H1 (cell line): ENCODE measurements at regions not wholly inside any gene's neighbourhood (a gene's known extent, or its start where the extent isn't known, plus 50 kb on each side); places are given as distances from the start of the nearest gene placed in this dataset.

Experiments used
- CTCF ChIA-PET: fragments of 300-600 bp; sonication (Branson Sonifier 250); formaldehyde crosslinking; loops from one replicate; lab custom pipeline; 2021; ENCODE audit not compliant: partially characterized antibody; lab: Charles Lee
- POLR2A ChIA-PET: fragments of 300-600 bp; sonication (Branson Sonifier 250); formaldehyde crosslinking; loops from one replicate; lab custom pipeline; 2021; ENCODE audit warnings: inconsistent platforms; ENCODE audit not compliant: partially characterized antibody; lab: Charles Lee
- DNase-seq, 2 experiments: peaks; one replicate each; pipeline versions ENCODE4 v3.0.0 to v3.0.0-alpha.2; 2010 to 2022; ENCODE audit warnings: low spot score in 2 of 2, low read depth in 1 of 2, mixed read lengths in 1 of 2
- FAIRE-seq: peaks from 2 replicates; lab custom pipeline; 2011; peaks lifted over from hg19 to GRCh38; lab: Jason Lieb, UNC
- H2AFZ ChIP-seq: 2 replicates; pipeline ENCODE4 v1.8.1; 2012; ENCODE audit warnings: low read length, inconsistent platforms
- H2AK5ac ChIP-seq: 2 replicates; pipeline ENCODE4 v1.6.1; 2013; ENCODE audit warnings: low read depth, low read length
- H2BK120ac ChIP-seq: replicated peaks from 2 replicates; pipeline ENCODE3; 2013; ENCODE audit warnings: low read depth, low read length, inconsistent platforms
- H2BK12ac ChIP-seq: 2 replicates; pipeline ENCODE4 v1.6.1; 2013; ENCODE audit warnings: low read depth, low read length
- H2BK15ac ChIP-seq: 2 replicates; pipeline ENCODE4 v1.6.1; 2013; ENCODE audit warnings: low read length
- H2BK20ac ChIP-seq: 2 replicates; pipeline ENCODE4 v1.6.1; 2013; ENCODE audit warnings: low read length
- H2BK5ac ChIP-seq: 2 replicates; pipeline ENCODE4 v1.6.1; 2013; ENCODE audit warnings: low read depth, low read length
- H3K14ac ChIP-seq: 2 replicates; pipeline ENCODE4 v1.6.1; 2013; ENCODE audit warnings: inconsistent platforms; ENCODE audit not compliant: insufficient read length
- H3K18ac ChIP-seq: 2 replicates; pipeline ENCODE4 v1.6.1; 2013; ENCODE audit warnings: low read length; ENCODE audit errors: extremely low read depth
- H3K23ac ChIP-seq: 2 replicates; pipeline ENCODE4 v1.6.1; 2013; ENCODE audit warnings: inconsistent platforms; ENCODE audit not compliant: insufficient read length
- H3K23me2 ChIP-seq: 2 replicates; pipeline ENCODE4 v1.6.1; 2013; ENCODE audit warnings: low read depth, low read length
- H3K27ac ChIP-seq: 2 replicates; pipeline ENCODE4 v1.6.1; 2011; ENCODE audit warnings: low read depth, low read length, inconsistent platforms
- H3K27me3 ChIP-seq, 4 experiments: replicated peaks in 1 of 4; 1 replicate in 1 of 4; 2 replicates in 3 of 4; pipeline versions ENCODE4 v1.6.1 to v1.8.1; 2011 to 2013; ENCODE audit warnings: low read length in 3 of 4, mild to moderate bottlenecking in 3 of 4, inconsistent platforms in 2 of 4, mixed read lengths in 2 of 4, moderate library complexity in 1 of 4; ENCODE audit not compliant: control insufficient read depth in 3 of 4, insufficient read depth in 3 of 4; ENCODE audit errors: extremely low read depth in 1 of 4
- H3K36me3 ChIP-seq, 4 experiments: 2 replicates each; pipeline versions ENCODE4 v1.6.1 to v1.8.1; 2011 to 2013; ENCODE audit warnings: mild to moderate bottlenecking in 4 of 4, low read length in 3 of 4, moderate library complexity in 2 of 4, control low read depth in 1 of 4, inconsistent platforms in 1 of 4; ENCODE audit not compliant: insufficient read depth in 4 of 4, control insufficient read depth in 2 of 4
- H3K4ac ChIP-seq: replicated peaks from 2 replicates; pipeline ENCODE3; 2013; ENCODE audit warnings: low read length, low read depth, mixed read lengths, inconsistent platforms; ENCODE audit not compliant: insufficient read length
- H3K4me1 ChIP-seq, 4 experiments: replicated peaks in 1 of 4; 1 replicate in 1 of 4; 2 replicates in 3 of 4; pipeline versions ENCODE4 v1.6.1 to v1.8.1; 2011 to 2013; ENCODE audit warnings: low read length in 3 of 4, inconsistent platforms in 2 of 4, mixed read lengths in 1 of 4; ENCODE audit not compliant: insufficient read depth in 4 of 4, control insufficient read depth in 3 of 4
- H3K4me2 ChIP-seq, 2 experiments: 2 replicates each; pipeline versions ENCODE4 v1.6.1 to v1.8.1; 2011 to 2013; ENCODE audit warnings: low read depth in 2 of 2, low read length in 2 of 2, control low read depth in 1 of 2, inconsistent platforms in 1 of 2, mild to moderate bottlenecking in 1 of 2; ENCODE audit not compliant: insufficient read depth in 1 of 2
- H3K4me3 ChIP-seq, 4 experiments: fragments of 200-600, 300-600 bp in 1 of 4; sonication (generic), shearing (Covaris generic), sonication (Bioruptor Twin) in 1 of 4; 2 replicates each; pipeline versions ENCODE4 v1.5.1 to v1.8.1; 2011 to 2016; ENCODE audit warnings: low read length in 4 of 4, low read depth in 3 of 4, control low read depth in 2 of 4, inconsistent platforms in 2 of 4, mild to moderate bottlenecking in 2 of 4, mixed read lengths in 1 of 4, moderate library complexity in 1 of 4; ENCODE audit not compliant: insufficient read depth in 2 of 4; ENCODE audit errors: extremely low read depth in 1 of 4
- H3K56ac ChIP-seq: replicated peaks from 2 replicates; pipeline ENCODE3; 2013; ENCODE audit warnings: low read depth, mild to moderate bottlenecking, mixed read lengths, low read length, inconsistent platforms; ENCODE audit not compliant: insufficient read length
- H3K79me1 ChIP-seq: 2 replicates; pipeline ENCODE4 v1.6.1; 2013; ENCODE audit warnings: low read depth, low read length, control low read depth
- H3K79me2 ChIP-seq, 2 experiments: 2 replicates each; pipeline versions ENCODE4 v1.6.1 to v1.8.1; 2012 to 2013; ENCODE audit warnings: low read length in 2 of 2, mild to moderate bottlenecking in 2 of 2, inconsistent platforms in 1 of 2; ENCODE audit not compliant: insufficient read depth in 2 of 2, control insufficient read depth in 1 of 2
- H3K9ac ChIP-seq, 4 experiments: replicated peaks in 1 of 4; 1 replicate in 1 of 4; 2 replicates in 3 of 4; pipeline versions ENCODE4 v1.6.1 to v1.8.1; 2011 to 2013; ENCODE audit warnings: low read depth in 3 of 4, low read length in 3 of 4, control low read depth in 2 of 4, mild to moderate bottlenecking in 2 of 4, moderate library complexity in 2 of 4, inconsistent platforms in 1 of 4; ENCODE audit errors: extremely low read depth in 1 of 4
- H3K9me3 ChIP-seq, 2 experiments: 2 replicates each; pipeline versions ENCODE4 v1.6.1 to v1.8.1; 2012 to 2013; ENCODE audit warnings: mild to moderate bottlenecking in 2 of 2, moderate library complexity in 2 of 2, control low read depth in 1 of 2, inconsistent platforms in 1 of 2, low read depth in 1 of 2, low read length in 1 of 2, mixed read lengths in 1 of 2; ENCODE audit not compliant: insufficient read depth in 2 of 2
- H4K20me1 ChIP-seq, 2 experiments: replicated peaks in 1 of 2; 2 replicates each; pipeline versions ENCODE3 to v1.8.1; 2011 to 2013; ENCODE audit warnings: inconsistent platforms in 2 of 2, low read length in 2 of 2, mild to moderate bottlenecking in 1 of 2; ENCODE audit not compliant: insufficient read depth in 2 of 2, control insufficient read depth in 1 of 2
- H4K5ac ChIP-seq: 2 replicates; pipeline ENCODE4 v1.6.1; 2013; ENCODE audit warnings: low read length, low read depth, mixed read lengths, inconsistent platforms; ENCODE audit not compliant: insufficient read length
- H4K8ac ChIP-seq: 2 replicates; pipeline ENCODE4 v1.8.0; 2013; ENCODE audit warnings: mild to moderate bottlenecking, moderate library complexity, low read length, inconsistent platforms; ENCODE audit not compliant: insufficient read depth; ENCODE audit errors: extremely low read depth
- H4K91ac ChIP-seq: replicated peaks from 2 replicates; pipeline ENCODE3; 2013; ENCODE audit warnings: low read length, mixed read lengths, inconsistent platforms; ENCODE audit not compliant: insufficient read length
- CBX8 ChIP-seq: fragments of 300-800, 300-1000 bp; sonication (generic); IDR thresholded peaks from 2 replicates; pipeline ENCODE4 v1.7.1; 2016; ENCODE audit warnings: low read depth, low read length, borderline replicate concordance
- CEBPB ChIP-seq: IDR thresholded peaks from 2 replicates; pipeline ENCODE4 v1.6.1; 2012; ENCODE audit warnings: low read depth, low read length
- EZH2 ChIP-seq: fragments of 200-600 bp; sonication (generic); IDR thresholded peaks from 2 replicates; pipeline ENCODE4 v1.7.1; 2012; ENCODE audit warnings: low read depth, mild to moderate bottlenecking, moderate library complexity, low read length, inconsistent platforms; ENCODE audit not compliant: severe bottlenecking
- HDAC2 ChIP-seq, 2 experiments: fragments of 300-600 bp in 1 of 2; sonication (generic) in 1 of 2; IDR thresholded peaks; 2 replicates each; pipeline ENCODE4 v1.6.1; 2011 to 2012; ENCODE audit warnings: low read depth in 2 of 2, low read length in 2 of 2, mild to moderate bottlenecking in 2 of 2, moderate library complexity in 2 of 2, borderline replicate concordance in 1 of 2, inconsistent platforms in 1 of 2
- HDAC6 ChIP-seq: IDR thresholded peaks from one replicate; pipeline ENCODE4 v1.7.1; 2012; ENCODE audit warnings: low read depth, mild to moderate bottlenecking, inconsistent platforms, low read length, moderate library complexity
- NRF1 ChIP-seq: IDR thresholded peaks from 2 replicates; pipeline ENCODE4 v1.6.1; 2011; ENCODE audit warnings: mild to moderate bottlenecking, low read depth, low read length, improper control_type of control experiment
- POLR2A ChIP-seq, 2 experiments: IDR thresholded peaks; 1 replicate in 1 of 2; 2 replicates in 1 of 2; pipeline ENCODE4 v1.6.1; 2011; ENCODE audit warnings: low read depth in 2 of 2, low read length in 2 of 2, mild to moderate bottlenecking in 2 of 2; ENCODE audit errors: control extremely low read depth in 1 of 2
- RAD21 ChIP-seq, 2 experiments: IDR thresholded peaks in 1 of 2; conservative IDR thresholded peaks in 1 of 2; 2 replicates each; pipeline ENCODE4 v1.6.1; 2011; ENCODE audit warnings: low read depth in 2 of 2, low read length in 2 of 2, improper control_type of control experiment in 1 of 2, inconsistent platforms in 1 of 2, mild to moderate bottlenecking in 1 of 2, moderate library complexity in 1 of 2
- RNF2 ChIP-seq: fragments of 200-900, 300-1000 bp; sonication (generic); IDR thresholded peaks from 2 replicates; pipeline ENCODE4 v1.7.1; 2016; ENCODE audit warnings: borderline replicate concordance, low read depth, mild to moderate bottlenecking, antibody characterized with exemption, low read length; ENCODE audit not compliant: poor library complexity, severe bottlenecking; ENCODE audit errors: missing control alignments
- SAP30 ChIP-seq: fragments of 300-600 bp; sonication (generic); IDR thresholded peaks from 2 replicates; pipeline ENCODE4 v1.7.1; 2012; ENCODE audit warnings: low read length, moderate library complexity, mild to moderate bottlenecking, inconsistent platforms; ENCODE audit not compliant: insufficient read depth, insufficient replicate concordance
- SUZ12 ChIP-seq: fragments of 200-600 bp; sonication (generic); IDR thresholded peaks from 2 replicates; pipeline ENCODE4 v1.6.1; 2012; ENCODE audit warnings: mild to moderate bottlenecking, inconsistent platforms, low read length, moderate library complexity, mixed read lengths
- WGBS, 2 experiments: shearing (Covaris generic) in 1 of 2; methylation state at CpG; one replicate each; pipeline versions ENCODE4 v1.1.6 to v1.1.7; 2013 to 2015; ENCODE audit warnings: low lambda C conversion rate in 2 of 2, mixed read lengths in 2 of 2, inconsistent platforms in 1 of 2, low coverage in 1 of 2, missing lambda C conversion rate in 1 of 2; ENCODE audit not compliant: insufficient replicate concordance in 2 of 2, insufficient coverage in 1 of 2, insufficient read length in 1 of 2; ENCODE audit errors: extremely low coverage in 1 of 2, missing lambda C conversion rate in 1 of 2; 5-methylcytosine and 5-hydroxymethylcytosine counted together

- FAIRE-seq, result no peak
- Histone ChIP-seq H2BK12ac (no peak overlapping the region), H3K56ac (no peak overlapping the region)
Measured at GRCh38 chr5:39503155-39503554, 78.4 kb upstream of the DAB2 start.

More at GRCh38 chr5:39503155-39503554, 78.4 kb upstream of the DAB2 start:
- no peaks in the 10 kb centered on the region for H3K4me1 ChIP-seq
- no peak overlapping the region for H2AK5ac ChIP-seq
- no peak overlapping the region for H2BK120ac ChIP-seq
- no peak overlapping the region for H2BK15ac ChIP-seq
- no peak overlapping the region for H4K91ac ChIP-seq
- WGBS, 2 experiments, result 82% methylated on average over 1 of the region's 1 CpG; no CpG with 5 or more reads in 1 of the 2 experiments
- H3K9ac ChIP-seq, result no peak overlapping the region
- no peak overlapping the region for H3K14ac ChIP-seq
- TF ChIP-seq CEBPB, result no peak
- TF ChIP-seq EZH2, result no peak
- TF ChIP-seq SAP30, result no peak
- TF ChIP-seq NRF1, result no peak
- TF ChIP-seq RNF2, result no peak
- no peak for TF ChIP-seq POLR2A (IDR thresholded peaks at IDR 0.05; ENCODE audit: control extremely low read depth in 1 of 2, low read depth in 2 of 2, low read length in 2 of 2)
- TF ChIP-seq HDAC2 (IDR thresholded peaks at IDR 0.05; ENCODE audit: borderline replicate concordance in 1 of 2, low read depth in 2 of 2, low read length in 2 of 2), result no peak
- no peak for TF ChIP-seq RAD21 (IDR thresholded peaks at IDR 0.05 in 1 of 2, conservative IDR thresholded peaks at IDR 0.05 in 1 of 2; ENCODE audit: low read depth in 2 of 2, low read length in 2 of 2)
- no peak for TF ChIP-seq CBX8
- no peak for TF ChIP-seq SUZ12
- TF ChIP-seq HDAC6, result no peak
- H3K27ac ChIP-seq, result no peak overlapping the region
- no peaks in the 10 kb centered on the region for H3K27me3 ChIP-seq
- no peaks in the 10 kb centered on the region for H4K20me1 ChIP-seq
- no peak overlapping the region for H4K8ac ChIP-seq
- POLR2A ChIA-PET, result no interaction called here
- no peaks in the 10 kb centered on the region for H3K9me3 ChIP-seq
- no peak overlapping the region for H2BK5ac ChIP-seq
- CTCF ChIA-PET, result no interaction called here
- no peak overlapping the region for H3K18ac ChIP-seq
- no peak overlapping the region for H3K4ac ChIP-seq
- no peak overlapping the region for H2BK20ac ChIP-seq
- H3K4me2 ChIP-seq, result no peak overlapping the region
- DNase-seq, result no peak
- no peaks in the 10 kb centered on the region for H3K79me1 ChIP-seq
- no peak overlapping the region for H3K23ac ChIP-seq
- no peaks in the 10 kb centered on the region for H3K36me3 ChIP-seq
- H2AFZ ChIP-seq, result no peak overlapping the region
- H3K79me2 ChIP-seq, result no peaks in the 10 kb centered on the region
- H3K4me3 ChIP-seq, result no peak overlapping the region
- H3K23me2 ChIP-seq, result no peaks in the 10 kb centered on the region
- no peak overlapping the region for H4K5ac ChIP-seq
